ENCODE measurements at regions not wholly inside any gene's neighbourhood (a gene's known extent, or its start where the extent isn't known, plus 50 kb on each side); places are given as distances from the start of the nearest gene placed in this dataset.
"Not testable (repeated sequence)": the region's sequence is repeated elsewhere in the genome, so short reads cannot be mapped to it uniquely, and the experiment has no call there.

GRCh38 chr14:21791749-21792148, 118.1 kb upstream of the OR4E1 start:
- DNase-seq: no peak

GRCh38 chr14:21788687-21789086, 115.1 kb upstream of the OR4E1 start:
- DNase-seq: not testable (repeated sequence)

GRCh38 chr14:21787242-21787641, 113.6 kb upstream of the OR4E1 start:
- DNase-seq: not testable (repeated sequence)

- no peak for DNase-seq
These were observed 107.9 kb upstream of the OR4E1 start for GRCh38 chr14:21781543-21781942.

GRCh38 chr14:21780429-21781084, 106.9 kb upstream of the OR4E1 start:
- DNase-seq: no peak

GRCh38 chr14:21771671-21772070, 98.1 kb upstream of the OR4E1 start:
- no peak for DNase-seq

GRCh38 chr14:21768875-21769257, 95.2 kb upstream of the OR4E1 start:
- DNase-seq: no peak

- DNase-seq: peak in 1 of 2 experiments; percentile 33
These were observed 94.7 kb upstream of the OR4E1 start for GRCh38 chr14:21768116-21768874.

GRCh38 chr14:21760360-21760759, 86.7 kb upstream of the OR4E1 start:
- not testable (repeated sequence) for DNase-seq

GRCh38 chr14:21749306-21749868, 75.8 kb upstream of the OR4E1 start:
- DNase-seq: no peak

GRCh38 chr14:21748869-21749303, 75.3 kb upstream of the OR4E1 start:
- peak; percentile 24 to 62 for DNase-seq

- DNase-seq: no peak
These were observed 62.2 kb upstream of the OR4E1 start for GRCh38 chr14:21735639-21736307.

GRCh38 chr14:21735200-21735599, 61.6 kb upstream of the OR4E1 start:
- DNase-seq: no peak

GRCh38 chr14:21734457-21735074, 60.9 kb upstream of the OR4E1 start:
- DNase-seq: peak; percentile 6 to 51

GRCh38 chr14:21729703-21730233, 56.1 kb upstream of the OR4E1 start:
- DNase-seq: no peak

- DNase-seq: no peak
These were observed 51.6 kb upstream of the OR4E1 start for GRCh38 chr14:21725250-21725649.

- DNase-seq: no peak
These were observed 50.7 kb upstream of the OR4E1 start for GRCh38 chr14:21724090-21724973.

- DNase-seq: peak; percentile 17 to 32
These were observed 49.9 kb upstream of the OR4E1 start for GRCh38 chr14:21723431-21724045.

Measured in NCI-H1930 (cell line).